Hematopoietic multipotent progenitor cell treated with erythropoietin and hydrocortisone succinate and interleukin-3 and kit ligand, for 8 days (in vitro differentiated cells): ENCODE measurements at regions not wholly inside any gene's neighbourhood (a gene's known extent, or its start where the extent isn't known, plus 50 kb on each side); places are given as distances from the start of the nearest gene placed in this dataset.
"Not testable (repeated sequence)": the region's sequence is repeated elsewhere in the genome, so short reads cannot be mapped to it uniquely, and the experiment has no call there.

ENCODE experiments used
- DNase-seq: peaks from one replicate; pipeline ENCODE4 v3.0.0-alpha.2; 2015

DNA sequence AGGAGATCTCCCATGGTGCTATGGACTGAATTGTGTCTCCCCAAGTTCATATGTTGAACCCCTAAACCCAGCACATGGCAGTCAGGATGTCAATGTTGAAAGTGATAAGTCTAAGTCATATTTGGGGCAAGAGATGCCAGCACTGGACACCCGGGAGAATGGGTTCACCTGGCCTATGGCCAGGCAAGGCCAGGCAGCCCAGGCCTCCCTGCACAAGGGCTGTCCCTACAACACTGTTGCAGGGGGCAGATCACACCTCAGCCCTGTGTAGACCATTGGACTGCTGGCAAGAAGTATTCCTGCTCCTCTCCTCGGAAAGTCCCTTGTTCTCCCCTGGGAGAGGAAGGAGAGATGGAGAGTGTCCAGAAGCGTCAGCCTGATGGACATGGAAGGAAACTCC is 240.5 kb downstream of the GADD45G start:
- DNase-seq = no peak

DNA sequence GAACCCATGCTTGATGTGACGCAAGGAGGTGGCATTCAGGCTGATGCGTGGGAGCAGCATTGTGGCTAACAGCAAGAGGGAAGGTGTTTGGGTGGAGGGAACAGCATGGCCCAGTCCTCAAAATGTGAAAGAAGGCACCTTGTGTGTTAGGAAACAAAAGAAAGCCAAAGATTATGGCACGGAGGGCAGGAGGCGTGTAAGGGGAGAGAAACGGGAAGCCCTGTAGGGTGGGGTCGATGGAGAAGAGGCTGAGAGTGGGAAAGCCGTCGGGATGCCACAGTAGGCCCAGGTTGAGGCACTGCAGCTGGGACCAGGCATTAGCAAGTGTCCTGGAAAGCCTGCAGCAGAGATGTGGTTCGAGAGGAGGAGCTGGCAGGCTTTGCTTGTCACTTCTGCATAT is 241.1 kb downstream of the GADD45G start:
- DNase-seq = no peak

DNA sequence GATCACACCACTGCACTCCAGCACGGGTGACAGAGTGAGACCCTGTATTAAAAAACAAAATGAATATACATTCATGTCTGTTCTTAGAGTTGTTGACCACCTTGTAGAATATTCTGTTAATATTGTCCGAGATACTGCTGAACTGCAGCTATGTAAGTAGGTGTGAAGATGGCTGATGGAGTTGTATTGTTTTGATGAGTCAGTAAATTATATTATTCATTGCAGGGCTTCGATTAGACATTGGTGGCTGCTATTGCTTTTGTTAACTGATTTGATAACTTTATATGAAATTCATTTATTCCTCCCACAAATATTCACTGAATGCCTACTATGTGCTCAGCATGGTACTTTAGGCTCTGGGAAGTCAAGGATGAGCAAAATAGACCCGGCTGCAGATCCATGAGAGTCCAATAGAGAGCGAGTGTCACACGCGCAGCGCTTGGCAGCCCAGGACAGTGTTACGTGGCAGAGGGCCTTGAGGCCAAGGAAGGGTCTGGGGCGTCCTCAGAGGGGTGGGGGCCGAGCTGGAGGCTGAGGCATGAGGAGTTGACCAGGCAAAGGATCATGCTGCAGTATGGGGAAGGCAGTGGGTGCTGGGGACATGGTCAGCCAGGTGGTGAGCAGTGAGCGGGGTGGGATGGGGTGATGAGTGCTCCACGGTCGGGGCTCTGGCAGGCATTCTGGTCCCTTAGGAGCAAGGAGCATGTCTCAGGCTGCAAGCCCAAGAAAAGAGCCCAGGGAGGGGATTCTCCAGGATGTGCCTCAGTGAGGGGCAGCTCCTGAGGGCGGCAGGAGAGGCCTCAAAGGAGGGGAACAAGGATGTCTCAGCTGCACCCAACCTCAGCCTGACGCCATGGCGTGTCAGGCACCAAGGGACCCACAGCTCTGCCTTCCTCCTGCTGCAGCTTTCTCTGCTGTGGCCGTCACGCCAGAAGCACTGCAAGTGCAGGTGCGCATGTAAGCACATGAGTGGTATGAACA is 243.5 kb downstream of the GADD45G start:
- no peak for DNase-seq

DNA sequence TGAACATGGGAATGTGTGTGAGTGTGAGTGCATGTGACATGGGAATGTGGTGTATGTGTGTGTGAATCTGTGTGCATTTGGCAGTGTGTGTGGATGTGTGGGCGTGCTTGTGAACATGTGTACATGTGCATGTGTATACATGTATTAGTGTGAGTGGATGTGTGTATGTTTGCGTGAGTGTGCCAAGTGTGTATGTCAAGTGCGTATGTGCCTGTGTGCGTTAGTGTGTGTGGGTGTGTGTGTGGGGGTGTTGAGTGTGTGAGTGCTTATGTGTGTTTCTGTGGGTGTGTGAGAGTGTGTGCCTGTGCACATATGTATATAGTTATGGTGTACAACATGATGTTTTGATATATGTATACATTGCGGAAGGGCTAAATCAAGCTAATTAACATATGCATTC is 244.3 kb downstream of the GADD45G start:
- no peak for DNase-seq

DNA sequence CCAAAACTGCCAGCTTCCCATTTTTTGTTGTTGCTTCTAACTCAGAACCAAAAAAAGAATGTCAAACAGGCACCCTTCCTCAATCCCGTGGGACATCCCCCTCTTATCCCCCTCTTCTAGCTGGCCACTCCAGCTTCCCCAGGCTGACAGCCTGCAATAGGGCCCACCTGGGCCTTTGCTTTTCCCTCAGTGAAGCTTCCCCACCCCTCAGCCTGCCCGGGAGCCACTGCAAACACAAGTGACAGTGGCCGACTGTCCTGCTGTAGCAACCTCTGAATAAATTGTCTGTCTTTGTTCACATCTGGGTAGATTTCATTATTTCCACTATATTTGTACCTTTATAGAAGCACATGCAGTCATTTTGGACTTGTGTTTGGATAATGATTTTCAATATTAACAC is 245.3 kb downstream of the GADD45G start:
- no peak for DNase-seq

DNA sequence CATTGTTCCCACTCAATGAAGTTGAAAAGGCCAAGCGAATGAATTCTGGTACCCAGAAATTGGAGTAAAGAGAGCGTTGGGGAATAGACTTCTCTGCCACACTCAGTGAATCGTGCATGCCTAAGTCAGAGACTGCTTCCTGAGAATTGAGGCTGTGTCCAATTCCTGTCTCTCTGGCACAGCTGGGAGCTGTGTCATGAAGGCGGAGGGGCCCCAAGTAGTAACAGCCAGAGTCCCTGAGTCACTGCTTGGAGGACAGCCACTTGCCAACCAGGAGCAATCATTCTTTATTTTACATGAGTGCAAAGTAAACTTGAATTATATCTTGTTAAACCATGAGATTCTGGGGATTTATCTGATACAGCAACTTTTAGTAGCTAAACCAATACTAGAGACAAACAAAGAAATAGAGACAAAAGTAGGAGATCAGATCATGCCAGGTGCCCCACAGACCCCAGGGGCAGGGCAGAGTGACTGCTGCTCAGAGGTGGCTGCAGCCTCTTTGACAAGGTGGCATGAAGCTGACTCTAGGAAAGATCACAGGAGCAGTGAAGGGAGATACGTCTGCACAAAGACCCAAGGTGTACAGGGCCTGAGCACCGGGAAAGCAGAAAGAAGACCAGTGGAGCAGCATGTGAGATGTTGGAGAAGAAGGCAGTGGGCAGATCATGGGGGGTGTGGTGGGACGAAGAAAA is 246.0 kb downstream of the GADD45G start:
- DNase-seq = no peak

DNA sequence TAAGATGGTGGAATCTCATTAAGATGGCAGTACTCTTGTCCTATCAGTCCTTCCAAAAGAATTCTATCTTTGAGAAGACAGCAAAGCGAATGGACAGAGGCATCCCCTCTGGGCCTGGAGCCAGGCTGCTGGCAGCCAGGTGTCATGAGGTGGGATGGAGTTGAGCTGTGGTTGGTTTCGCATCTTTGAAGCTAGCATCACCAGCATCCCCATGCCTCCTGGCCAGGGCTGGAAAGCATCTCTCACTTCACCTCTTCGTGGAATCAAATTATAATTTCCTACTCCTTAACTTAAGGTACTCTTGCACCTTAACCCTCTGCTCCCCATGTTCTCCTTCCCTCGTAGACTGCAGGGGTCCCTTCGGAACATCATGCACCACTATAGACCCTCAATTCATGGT is 248.3 kb downstream of the GADD45G start:
- no peak for DNase-seq

DNA sequence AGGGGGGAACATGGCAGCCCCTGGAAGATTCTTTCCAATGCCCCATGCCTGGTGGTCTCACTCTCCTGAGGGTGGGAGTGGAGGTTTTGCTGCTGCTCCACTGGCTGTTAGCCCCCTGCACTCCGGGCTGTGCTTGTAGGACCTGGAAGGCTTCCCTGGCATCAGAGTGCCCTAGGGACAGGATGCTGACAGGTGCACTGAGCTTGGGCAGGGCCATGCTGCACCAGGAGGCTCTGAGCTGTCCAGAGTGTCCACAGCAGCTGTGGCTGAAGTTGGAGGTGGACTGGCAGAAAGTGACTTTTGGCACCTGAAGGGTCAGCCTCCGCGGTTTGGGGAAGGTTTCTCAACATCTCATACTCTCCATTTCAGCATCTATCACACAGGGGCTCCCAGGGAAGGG is 249.1 kb downstream of the GADD45G start:
- no peak for DNase-seq

DNA sequence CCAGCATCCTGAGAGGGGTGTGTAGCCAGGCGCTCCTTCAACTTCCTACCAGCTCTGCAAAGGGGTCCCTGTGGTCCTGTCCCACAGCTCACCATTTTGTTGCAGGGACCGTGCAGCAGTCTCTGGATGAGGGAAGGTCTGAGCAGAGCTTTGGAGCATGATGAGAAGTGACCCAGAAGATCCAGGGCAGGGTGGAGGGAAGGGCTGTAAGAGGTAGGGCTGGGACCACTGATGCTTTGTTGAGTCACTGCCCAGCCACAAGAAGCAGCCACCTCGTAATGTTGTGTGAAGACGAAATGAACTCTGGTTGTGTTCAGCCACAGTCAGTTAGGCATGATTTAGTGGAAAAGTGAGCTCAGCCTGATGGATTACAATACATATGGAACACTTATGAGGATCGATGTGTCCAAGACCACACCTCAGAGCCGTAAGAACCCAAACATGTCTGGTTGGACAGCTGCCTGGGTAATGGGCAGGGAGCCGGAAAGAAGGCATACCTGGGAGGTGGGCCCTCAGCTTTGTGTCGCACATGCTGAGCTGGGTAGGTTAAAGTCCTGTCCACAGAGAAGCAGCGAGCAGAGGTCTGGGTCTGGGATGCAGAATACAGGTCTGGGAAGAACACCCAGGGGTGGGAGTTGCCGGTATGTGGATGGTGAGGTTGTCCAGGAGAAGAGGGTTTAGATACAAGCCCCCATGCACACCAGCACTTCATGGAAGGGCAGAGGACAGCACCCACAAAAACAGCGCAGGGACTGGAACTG is 250.1 kb downstream of the GADD45G start:
- no peak for DNase-seq

DNA sequence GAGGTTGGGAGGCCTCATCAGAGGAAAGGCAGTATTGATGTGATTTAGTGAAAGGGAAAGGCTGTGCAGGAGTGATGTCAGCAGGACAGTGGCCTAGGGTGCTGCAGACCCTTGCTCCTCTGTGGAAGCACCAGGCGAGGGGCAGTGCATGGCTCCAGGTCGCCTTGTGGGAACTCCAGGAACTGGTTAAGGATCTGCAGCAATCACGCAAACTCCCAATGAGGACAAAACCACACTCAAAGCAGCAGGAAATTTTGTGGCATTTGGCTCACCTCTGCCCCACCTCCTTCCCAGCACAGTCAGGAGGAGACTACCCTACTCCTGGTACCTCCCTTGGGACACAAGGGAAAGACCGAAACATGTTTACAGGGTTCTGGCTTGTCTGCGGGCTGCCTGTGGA is 251.5 kb downstream of the GADD45G start:
- not testable (repeated sequence) for DNase-seq

DNA sequence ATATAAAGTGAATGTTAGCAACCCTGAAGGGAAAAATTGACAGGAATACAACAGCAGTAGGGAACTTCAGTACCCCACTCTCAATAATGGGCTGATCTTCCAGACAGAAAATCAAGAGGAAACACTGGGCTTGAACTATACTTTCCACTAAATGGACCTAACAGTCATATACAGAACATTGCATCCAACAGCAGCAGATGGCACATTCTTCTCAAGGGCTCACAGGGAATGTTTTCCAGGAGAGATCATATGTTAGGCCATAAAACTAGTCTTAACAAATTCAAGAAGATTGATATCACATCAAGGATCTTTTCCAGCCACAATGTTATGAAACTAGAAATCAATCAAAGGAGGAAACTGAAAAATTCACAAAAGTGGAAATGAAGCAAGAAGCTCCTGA is 252.1 kb downstream of the GADD45G start:
- not testable (repeated sequence) for DNase-seq

DNA sequence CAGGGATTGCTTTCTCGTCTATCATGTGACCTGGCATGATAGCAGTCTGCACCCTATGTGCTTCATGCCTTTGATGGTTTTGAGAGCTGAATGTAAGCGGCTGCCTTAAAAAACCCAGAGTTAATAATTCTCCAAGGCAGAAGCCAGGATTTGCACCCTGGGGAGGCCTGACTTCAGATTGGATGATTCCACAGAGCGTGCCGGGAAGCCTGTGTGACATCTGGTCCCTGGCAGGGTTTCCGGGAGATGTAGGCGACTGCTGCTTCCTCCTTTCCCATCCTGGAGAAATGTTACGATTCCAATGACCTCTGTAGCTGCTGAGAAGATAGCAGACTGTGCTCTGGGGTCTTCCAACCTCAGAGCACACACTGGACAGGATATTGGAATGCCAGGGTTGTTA is 255.0 kb downstream of the GADD45G start:
- not testable (repeated sequence) for DNase-seq

DNA sequence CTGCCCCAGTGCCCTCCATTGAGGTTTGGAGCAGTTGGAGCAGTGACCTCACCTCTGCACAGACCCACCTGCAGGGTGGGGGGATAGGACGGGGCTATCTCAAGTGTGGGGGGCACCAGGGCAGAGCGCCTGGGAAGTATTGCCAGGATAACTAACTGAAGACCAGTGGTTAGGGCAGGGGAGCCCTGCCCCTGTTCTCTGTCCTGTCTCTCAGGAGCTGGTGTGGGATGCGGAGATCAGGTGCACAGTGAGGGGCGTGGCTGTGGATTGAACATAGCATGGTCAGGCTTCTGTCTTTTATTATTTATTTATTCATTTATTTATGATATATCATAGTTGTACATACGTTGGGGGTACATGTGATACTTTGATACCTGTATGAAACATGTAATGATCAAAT is 256.6 kb downstream of the GADD45G start:
- not testable (repeated sequence) for DNase-seq

DNA sequence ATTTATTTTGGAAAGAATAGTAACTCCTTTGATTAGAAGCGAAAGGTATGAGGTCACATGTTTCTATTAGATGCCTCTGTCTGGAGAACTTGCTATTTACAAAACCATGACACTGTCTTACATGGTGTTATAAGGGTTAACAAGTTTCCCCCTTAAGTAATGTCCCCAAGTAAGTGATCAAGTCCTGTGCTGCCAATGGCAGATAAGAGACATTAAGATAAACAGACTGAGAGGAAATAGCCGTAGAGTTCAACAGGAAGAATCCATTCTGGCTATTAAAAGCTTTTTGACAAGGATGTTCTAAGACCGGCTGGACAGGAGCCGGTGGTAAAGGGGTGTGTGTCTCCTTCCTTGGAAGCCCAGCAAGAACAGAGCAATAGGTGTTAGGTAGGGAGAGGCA is 257.5 kb downstream of the GADD45G start:
- DNase-seq = peak; percentile 59

DNA sequence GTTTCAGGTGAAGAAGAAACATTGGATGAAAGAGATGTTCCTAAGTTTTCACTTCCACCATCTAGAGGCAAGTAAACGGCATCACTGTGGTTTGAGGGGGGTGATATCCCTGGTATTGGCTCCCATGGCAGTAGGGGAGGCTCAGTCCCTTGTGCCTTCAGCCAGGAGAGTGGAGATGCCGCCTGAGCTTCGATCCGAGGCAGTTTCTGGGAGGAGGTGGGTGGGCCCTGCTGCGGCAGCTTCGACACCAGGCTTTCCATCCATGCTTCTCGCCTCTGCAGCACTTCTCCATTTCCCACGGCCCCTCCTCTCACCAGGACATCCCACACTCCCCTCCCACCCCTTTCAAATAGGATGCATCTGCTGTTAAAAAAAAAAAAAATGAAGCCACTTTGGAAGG is 258.3 kb downstream of the GADD45G start:
- no peak for DNase-seq

DNA sequence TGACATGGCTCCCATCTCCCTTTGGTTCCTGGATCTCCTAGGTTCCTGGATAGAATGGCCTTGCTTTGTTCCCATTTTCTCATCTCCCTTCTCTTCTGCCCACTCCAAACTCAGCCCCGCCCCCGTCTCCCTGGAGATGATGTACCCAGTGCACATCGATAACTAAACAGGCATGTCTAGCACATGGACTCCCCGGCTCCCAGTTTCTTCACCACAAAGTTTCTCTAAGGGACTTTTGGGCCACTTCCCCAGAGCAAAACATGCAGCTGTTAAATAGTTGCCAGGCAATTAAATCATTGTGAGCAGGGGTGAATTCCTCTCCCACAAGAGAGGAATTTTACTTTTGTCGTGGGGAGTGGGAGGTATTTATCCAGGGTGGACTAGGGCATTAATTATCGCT is 259.0 kb downstream of the GADD45G start:
- DNase-seq = no peak

DNA sequence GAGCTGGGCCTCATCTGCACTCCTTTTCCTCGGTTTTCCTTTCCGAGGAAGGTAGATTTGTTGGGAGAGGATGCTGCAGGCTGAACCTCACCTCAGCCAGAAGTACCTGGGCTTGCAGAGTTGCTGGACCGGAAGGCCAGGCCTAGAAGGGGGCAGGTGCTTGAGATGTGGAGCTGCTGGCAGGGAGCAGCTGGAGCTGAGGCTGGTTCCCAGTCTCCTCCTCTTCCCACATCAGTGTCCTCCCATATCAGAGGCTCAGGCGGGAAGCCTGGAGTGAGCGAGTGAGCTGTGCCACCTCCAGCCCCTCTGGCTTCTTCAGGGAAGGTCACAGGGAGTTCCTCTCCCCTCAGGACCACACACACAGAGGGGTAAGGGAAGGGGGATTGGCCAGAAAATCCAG is 259.4 kb downstream of the GADD45G start:
- DNase-seq = no peak

DNA sequence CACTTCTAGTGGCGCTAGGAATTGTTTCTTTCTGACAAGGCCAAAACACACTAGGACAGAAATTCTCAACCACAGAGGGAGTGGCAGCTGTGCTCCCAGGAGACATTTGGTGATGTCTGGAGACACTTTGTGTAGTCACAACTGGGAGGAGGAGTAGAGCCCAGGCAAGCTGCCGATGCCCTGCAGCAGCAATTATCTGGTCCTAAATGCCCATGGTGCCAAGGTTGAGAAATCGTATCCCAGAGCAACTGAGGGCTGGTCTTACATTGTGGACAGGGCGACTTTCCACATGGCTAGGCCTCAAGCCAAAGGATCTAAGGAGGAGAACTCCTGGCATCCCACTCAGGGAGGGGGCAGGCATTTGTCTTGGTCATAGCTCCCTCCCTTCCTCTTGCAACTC is 259.9 kb downstream of the GADD45G start:
- no peak for DNase-seq

DNA sequence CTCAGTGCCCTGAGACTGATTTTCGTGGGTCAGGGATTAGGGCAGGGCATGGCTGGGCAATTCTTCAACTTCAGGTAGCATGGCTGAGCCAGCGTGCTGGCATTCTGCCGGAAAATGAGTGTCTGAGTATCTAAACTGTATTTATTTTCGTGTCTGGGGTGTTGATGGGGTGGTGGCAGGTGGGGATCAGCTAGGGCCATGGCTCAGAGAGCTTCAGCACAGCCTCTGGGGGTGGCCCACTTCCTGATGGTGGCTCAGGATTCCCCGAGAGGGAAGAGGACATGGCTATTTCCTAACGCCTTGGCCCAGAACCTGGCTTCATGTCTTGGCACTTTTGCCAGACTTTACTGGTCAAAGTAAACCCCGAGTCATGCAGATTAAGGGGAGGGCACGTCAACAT is 260.5 kb downstream of the GADD45G start:
- no peak for DNase-seq

DNA sequence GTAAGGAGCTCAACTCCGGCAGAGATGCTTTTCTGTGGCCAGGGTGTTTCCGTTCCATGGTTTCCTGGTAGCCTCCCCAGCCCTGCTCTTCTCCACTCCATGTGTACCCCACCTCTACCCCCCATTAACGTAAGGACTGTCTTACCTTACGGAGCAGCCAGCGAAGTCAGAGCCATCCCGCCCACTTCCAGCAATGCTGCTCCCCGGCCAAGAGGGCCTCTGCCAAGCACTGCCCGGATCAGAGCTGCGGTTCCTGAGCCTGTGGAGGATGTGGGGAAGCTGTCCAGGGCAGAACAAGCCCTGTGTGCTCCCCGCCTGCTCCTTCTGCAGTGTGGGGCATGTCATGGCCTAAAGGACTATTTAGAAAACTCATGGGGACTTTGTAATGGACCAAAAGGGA is 261.2 kb downstream of the GADD45G start:
- no peak for DNase-seq

DNA sequence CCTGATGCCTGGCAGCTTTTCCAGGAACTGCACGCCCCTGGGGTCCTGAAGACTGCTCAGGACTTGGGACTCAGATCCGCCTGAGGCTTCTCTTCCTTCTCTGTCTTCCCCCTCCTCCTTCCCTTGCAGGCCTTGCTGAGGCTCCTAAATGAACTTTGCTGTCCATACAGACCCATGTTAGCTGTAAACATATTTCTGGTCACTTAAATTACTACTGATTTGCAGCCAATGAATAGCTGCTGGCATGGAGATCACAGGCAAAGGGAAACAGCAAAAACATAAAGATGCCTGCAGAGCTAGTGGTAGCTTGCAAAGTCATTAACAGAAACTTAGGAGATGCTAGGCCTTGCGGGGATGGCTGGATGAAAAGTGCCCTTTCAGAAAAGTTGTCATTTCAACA is 261.9 kb downstream of the GADD45G start:
- no peak for DNase-seq

DNA sequence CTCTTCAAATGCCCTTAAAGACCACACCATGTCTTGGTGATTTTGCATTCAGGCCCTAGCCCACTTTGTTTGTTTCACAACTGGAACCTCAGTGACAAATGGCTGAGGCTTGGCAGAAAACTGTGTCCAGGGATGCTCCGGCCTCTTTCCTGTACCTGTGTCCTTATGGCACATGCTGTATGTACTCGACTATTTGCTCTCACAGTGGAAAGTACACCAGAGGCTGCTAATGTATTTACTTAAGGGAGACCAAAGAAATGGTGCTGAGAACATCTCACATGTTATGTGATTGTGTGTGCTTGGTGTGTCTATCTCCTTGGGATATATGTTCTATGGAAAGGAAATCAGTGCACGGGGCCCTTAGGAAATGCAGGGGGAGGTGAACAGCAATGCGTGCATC is 263.3 kb downstream of the GADD45G start:
- no peak for DNase-seq

DNA sequence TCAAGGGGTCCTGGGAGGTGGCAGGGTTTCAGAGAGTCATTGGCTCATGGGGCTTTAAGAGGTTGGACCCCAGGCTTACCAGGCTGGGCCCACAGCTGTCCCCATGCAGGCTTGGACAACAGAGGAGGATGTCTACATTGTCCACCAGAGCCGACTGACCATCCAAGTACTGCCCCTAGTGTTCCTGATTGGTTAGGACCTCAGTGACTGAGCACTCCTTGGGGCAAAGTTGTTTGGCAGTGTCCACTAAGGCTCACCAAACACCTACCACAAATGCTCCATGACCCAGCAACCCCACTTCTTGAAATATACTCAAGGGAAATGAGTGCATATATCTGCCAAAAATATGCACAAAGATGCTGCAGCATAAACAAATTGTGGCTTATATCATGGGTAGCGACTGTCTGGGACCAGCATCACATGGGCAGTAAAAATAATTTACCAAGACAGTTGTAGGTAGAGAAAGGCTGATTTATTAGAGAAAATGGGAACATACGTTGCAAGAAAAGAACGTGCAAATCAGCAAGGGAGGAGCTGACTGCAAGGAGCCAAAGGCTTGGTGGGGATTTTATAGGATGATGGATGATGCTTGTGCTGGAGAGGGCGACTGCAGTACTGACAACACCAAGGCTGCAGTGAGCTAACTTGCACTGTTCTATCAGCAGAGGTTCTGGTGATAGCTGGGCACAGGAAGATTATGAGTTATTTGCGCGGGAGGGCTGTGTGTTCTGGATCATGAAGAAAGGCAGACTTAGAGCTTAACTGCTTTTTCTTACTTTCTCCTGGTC is 265.2 kb downstream of the GADD45G start:
- DNase-seq = no peak
